Anterior cingulate cortex (tissue), 58 donors: ENCODE measurements at regions not wholly inside any gene's neighbourhood (a gene's known extent, or its start where the extent isn't known, plus 50 kb on each side); places are given as distances from the start of the nearest gene placed in this dataset.
"Not testable (repeated sequence)": the region's sequence is repeated elsewhere in the genome, so short reads cannot be mapped to it uniquely, and the experiment has no call there.

Experiments used
- DNase-seq, 58 donors: peaks; one replicate each; lab custom pipeline; 2025; lab: John Stamatoyannopoulos, UW

GRCh38 chr3:191078913-191079312, 120.1 kb upstream of the OSTN start:
- DNase-seq, result not testable (repeated sequence)

DNA sequence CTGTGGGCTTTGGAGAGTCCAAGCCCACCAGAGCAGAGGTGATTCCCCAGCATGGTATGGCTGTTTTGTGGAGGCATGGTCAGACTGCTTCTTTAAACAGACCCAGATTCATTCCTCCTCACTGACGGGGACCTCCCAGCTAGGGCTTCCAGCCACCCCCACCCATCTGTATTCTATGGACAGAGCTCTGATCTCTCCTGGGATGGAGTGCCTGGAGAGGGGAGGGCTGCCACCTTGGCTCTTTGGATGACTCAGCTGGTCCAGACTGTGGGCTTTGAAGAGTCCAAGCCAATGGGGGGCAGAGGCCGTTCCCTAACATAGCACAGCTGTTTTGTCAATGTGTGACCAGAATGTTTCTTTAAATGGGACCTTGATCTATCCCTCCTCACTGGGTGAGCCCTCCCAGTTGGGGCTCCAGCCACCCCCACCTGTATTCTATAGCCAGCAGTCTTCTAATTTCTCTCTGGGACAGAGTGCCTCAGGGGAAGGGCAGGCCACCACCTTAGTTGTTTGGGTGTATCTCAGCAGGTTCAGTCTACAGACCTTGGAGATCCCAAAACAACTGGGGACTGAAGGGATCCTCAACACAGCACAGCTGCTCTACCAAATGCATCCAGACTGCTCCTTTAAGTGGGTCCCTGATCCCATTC, 122.0 kb upstream of the OSTN start:
- DNase-seq, result no peak

- DNase-seq, result no peak
Observed at GRCh38 chr3:191074511-191074910, 124.5 kb upstream of the OSTN start.

DNA sequence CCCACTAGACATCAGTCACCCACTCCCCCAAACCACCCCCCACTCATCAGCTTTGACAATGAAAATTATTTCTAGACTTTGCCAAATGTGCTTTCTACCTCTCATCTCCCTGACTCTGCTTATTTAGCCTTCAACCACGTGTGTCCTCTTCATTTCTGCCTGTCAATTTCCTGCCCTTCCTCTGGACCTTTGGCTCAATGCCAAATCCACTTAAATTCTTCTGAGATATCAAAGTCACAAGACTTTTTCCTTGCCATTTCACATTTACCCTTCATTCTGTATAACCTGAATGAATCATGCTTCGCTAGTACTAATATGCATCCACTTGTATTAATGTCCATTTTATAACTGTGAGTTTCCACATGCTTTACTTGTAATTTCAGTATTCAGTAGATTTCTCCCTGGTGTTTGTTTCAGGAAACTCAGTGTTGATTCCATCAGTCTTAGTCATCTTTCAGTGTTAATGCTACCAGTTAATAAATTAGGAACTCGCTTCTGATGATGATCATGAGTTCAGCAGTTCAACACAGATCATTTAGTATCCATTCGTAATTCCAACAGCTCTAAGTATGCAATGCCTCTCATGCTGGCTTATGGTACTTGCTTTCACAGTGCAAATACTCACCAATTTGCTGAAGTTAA, 128.2 kb upstream of the OSTN start:
- no peak for DNase-seq

DNA sequence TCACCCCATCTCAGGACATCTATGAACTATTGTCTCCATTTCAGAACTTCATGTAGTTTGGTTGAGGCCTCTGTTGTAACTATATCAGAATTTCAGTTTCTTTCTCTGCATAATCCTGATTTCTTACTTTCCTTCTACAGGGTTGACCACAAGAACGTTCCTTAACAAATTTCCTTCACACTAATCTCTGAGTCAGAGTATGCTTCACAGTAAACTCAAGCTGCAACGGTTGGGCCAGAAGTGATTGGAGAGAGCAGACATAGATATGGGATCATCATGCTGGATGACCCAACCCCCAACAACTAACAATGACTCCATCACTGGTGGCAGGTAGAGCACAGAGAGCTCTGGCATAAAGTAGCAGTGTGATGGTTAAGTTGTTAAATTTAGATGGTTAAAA, 128.8 kb upstream of the OSTN start:
- no peak for DNase-seq

GRCh38 chr3:191068946-191069813, 129.9 kb upstream of the OSTN start:
- no peak for DNase-seq

DNA sequence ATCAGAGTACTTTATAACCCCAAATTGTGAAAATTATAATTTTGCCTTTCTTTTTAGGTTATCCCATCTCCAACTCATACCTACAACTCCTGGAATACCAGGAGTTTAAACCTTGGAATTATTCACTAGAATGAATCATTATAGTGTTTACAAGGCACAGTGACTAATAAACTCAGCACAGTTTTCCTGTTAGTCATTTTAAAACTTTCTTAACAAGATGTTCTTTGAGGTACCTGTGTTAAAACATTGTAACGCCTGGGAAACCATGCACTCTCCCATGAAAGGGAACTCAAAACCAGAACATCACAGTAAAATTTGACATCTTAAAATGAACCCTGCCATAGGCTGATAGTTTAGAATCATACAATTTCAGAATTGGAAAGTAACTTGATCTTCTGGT, 132.4 kb upstream of the OSTN start:
- no peak for DNase-seq

DNA sequence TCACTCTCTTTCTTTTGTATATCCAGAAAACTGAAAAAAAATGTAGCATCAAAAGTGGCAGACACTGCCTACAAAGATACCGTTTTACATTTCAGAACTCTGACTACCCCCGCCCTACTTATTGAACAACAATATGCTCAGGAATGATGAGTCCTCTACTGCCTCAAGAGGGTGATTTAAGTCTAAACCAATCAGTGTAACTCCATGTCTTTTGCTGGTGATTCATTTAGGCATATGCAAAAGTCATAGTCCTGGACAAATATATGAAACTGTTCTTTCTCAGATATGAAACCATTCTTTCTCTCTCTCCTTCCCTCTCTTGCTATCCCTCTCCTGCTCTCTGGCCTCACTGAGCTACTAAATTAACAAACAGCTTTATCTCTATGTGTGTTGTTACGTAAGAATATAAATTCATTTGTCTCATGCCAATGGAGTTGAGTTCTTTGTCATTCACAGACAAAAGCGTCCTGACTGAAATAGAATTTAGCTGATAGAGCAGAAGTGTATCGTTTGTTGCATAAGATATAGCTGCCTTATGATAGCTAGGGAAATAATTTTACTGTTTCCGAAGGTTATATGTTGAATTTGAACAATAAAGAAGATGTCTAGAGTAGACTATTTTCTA, 133.7 kb upstream of the OSTN start:
- DNase-seq, result no peak

DNA sequence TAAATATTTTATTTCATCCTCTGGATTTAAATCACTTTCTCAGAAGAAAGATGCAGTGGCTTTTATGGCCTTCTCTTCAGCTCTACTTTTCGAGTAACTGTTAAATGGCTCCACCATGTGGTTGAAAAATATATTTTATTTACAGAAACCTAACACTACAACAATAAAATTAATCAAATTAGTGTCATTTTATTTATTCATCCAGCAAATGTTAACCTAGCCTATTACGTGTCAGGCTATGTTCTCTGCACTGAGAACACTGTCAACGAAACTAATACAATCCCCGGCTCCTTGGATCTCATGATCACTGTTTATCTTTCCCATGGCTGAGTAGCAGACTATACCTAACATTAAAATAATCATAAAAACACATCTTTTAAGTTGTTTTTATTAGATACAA, 148.0 kb upstream of the OSTN start:
- DNase-seq, result peak in 1 of 58 donors; percentile 21

- no peak for DNase-seq
Observed at GRCh38 chr3:191047930-191048329, 151.1 kb upstream of the OSTN start.

- no peak for DNase-seq
Observed at GRCh38 chr3:191030929-191031328, 168.1 kb upstream of the OSTN start.

DNA sequence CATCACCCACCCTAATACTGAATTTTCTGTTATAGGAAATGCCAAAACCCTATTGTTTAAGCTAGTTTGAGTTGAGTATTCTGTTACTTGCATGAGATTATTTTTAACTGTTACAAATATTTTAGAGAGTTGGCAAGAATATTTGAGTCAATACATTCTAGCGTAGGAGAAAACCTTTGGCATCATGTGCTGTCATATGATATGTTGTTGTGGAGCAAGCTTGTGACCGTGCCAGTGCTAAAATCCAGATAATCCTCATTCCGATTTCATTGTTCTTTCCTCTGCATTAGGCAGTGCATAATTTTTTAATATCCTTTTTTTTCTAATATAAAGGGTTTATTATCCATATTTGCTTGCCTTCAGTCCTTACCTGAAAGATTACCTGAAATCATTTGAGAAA, 168.0 kb upstream of the GMNC start:
- no peak for DNase-seq

GRCh38 chr3:191026746-191027145, 164.3 kb upstream of the GMNC start:
- no peak for DNase-seq

DNA sequence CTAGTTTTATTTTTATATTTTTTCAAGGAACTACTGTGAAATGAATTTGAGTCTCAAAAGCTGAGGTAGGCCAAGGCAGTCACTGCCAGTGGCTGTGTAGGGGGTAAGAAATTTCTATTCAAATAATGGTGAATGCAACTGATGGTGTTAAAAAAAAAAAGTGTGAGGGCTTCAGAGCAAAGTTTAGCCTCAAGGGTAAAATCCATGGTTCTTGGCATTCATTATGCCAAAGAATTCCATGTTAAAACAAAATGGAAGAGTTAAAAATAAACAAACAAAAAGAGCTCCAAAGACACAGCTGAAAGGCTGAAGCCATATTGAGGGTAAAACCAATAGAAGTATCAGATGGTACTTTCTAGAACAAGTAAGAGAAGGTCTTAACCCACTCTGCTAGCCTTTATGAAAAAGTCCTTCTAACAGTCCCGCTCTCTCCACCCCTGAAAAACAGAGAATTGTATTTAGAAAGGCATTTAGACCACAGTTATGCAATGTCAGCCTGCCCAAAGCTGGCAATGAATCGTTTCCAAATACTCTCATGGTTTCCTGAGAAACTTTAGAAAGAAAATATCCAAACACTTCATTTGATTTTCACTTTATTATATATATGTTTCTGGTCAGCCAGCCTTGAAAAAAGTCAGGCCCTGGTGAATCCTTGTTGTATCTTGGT, 158.4 kb upstream of the GMNC start:
- no peak for DNase-seq

- DNase-seq, result no peak
Observed at GRCh38 chr3:191019855-191020254, 157.4 kb upstream of the GMNC start.

DNA sequence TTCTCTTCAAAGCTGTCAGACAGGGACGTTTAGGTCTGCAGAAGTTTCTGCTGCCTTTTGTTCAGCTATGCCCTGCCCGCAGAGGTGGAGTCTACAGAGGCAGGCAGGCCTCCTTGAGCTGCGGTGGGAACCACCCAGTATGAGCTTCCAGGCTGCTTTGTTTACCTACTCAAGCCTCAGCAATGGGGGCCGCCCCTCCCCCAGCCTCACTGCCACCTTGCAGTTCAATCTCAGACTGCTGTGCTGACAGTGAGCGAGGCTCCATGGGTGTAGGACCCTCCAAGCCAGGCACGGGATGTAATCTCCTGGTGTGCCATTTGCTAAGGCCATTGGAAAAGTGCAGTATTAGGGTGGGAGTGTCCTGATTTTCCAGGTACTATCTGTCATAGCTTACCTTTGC, 153.5 kb upstream of the GMNC start:
- DNase-seq, result not testable (repeated sequence)

DNA sequence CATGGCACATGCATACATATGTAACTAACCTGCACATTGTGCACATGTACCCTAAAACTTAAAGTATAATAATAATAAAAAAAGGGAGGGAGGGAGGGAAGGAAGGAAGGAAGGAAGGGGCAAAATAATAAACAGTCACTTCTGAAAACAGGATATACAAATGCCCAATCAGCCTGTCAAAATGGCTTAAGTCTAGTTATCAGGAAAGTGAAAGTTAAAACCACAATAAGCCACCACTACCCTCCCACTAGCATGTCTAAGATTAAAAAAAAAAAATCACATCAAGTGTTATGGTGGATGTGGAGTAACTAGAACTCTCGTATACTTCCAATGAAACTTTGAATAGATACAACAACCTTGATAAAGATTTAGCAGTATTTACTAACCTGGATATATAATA, 145.6 kb upstream of the GMNC start:
- DNase-seq, result no peak

- peak in 3 of 58 donors; percentile 2 to 19 (median 2) for DNase-seq
Observed at GRCh38 chr3:191005790-191006189, 143.3 kb upstream of the GMNC start.

DNA sequence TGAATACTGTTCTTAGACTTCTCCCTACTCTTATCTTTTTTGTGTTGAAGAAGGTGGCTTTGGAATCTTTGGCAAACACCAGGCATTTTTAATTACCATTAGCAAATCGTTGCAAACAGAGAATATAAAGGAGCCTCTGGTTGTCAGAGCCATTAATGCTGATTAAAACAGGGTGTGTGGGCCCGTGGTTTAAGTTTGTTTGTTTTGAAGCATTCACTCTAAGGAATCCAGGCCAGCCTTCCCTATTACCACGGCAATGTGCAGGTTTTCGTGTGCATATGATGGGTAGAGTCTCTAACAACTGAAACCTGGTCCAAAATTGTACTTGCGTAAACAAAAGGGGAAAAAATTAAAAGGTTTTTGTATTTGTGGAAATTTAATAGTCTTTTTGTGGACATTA, 141.2 kb upstream of the GMNC start:
- no peak for DNase-seq

DNA sequence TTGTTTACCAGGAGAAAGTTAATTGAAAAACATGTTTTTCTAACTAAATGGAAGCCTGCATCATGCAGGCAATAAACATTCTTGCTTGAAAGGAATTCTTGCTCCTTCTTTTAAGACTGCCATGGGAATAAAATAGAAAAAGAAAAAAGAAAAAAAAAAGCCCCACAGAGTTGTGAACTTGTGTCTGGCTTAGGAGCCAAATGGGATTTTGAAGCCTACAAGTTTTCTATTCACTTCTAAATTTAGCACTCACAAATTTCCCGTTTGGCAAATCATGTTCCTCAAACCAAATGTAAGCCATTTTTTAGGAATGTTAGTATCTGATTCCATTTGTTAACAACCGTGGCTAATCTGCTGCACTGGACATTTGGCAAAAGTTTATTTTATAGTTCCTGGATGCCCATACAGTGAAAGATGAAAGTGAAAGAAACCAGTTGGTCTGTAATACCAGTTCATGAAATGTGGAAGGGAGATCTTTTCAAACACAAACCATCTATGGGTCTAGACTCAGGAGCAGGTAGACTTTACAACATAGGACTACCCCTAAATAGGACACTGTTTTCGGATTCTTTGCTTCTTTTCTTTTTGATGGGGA, 133.8 kb upstream of the GMNC start:
- DNase-seq, result no peak
